LNCAP (cell line): ENCODE measurements at regions not wholly inside any gene's neighbourhood (a gene's known extent, or its start where the extent isn't known, plus 50 kb on each side); places are given as distances from the start of the nearest gene placed in this dataset.

Experiments
- CTCF ChIP-seq: fragments of 450-650 bp; IDR thresholded peaks from 2 replicates; pipeline ENCODE4 v1.5.1; 2017; ENCODE audit warnings: mild to moderate bottlenecking

DNA sequence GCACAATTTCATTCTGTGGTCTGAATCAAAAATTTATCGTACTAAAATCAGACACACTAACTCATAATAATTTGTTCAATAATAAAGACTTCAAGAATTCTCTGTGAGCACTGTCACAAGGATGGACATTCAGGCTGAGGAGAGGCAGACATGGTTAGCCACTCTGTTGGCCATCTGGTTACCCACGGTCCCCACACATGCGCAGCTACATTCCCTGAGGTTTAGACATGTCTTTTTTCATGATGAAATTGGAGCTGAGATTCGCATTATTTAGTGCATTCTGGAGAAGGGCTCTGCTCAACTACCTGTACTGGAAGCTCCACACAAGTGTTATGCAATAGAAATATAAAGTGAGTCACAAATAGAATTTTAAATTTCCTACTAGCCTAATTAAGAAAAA, 156.9 kb downstream of the SUCNR1 start:
- TF ChIP-seq CTCF, result no peak

DNA sequence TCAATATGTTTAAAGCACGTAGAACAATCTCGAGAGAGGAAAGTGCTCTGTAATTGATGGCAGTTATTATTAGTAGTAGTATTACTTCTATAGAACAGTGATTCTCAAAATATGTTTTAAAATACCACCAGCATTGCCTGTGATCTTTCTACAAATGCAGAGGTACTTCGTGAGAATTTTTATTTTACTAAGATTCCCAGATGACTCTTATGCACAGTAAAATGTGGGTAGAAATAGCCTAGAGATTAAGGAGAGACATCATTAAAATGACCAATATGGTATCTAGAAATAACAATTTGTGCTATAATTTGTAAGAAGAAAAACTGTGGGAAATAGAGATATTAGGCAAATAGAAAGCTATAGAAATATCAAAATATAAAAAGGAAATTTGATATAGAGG, 157.9 kb downstream of the SUCNR1 start:
- TF ChIP-seq CTCF, result no peak

DNA sequence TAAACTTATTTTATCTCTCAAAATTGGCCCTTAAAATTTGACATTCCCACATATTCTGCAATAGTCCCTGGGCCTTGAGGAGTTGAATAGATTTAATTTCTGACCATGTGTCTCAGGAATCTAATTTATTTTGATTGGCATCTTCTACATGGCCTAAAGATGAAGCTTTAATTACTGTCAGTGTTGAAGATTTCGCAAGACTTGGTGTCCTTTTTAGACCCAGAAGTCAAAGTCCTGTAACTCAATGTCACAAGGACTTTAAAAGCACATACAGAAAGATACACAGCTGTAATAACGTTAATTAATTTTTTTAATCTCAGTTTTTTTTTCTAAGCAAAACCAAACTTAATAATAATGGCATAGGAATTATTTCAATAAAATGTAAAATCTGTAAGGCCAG, 163.9 kb downstream of the SUCNR1 start:
- no peak for TF ChIP-seq CTCF

DNA sequence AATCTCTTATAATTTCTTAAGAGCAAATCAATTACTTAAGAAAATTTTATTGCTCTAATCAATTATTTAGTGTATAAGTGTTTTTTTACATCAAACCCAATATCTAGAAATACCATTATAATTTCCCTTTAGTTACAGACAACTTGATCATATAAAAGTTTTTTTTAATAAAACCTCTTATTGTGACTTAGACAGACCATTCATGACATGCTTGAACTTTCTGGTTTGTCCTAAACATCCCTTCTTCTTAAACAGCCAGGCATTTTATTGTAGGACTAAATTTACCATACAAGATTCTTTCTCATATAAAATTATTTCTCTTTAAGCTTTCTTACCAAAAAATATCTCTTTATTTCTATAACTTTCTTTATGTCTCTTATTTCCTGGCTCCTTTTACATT, 164.5 kb downstream of the SUCNR1 start:
- no peak for TF ChIP-seq CTCF

- no peak for TF ChIP-seq CTCF
These were observed 165.0 kb downstream of the SUCNR1 start for GRCh38 chr3:152038490-152038889.

GRCh38 chr3:152039887-152040286, 166.4 kb downstream of the SUCNR1 start:
- no peak for TF ChIP-seq CTCF

DNA sequence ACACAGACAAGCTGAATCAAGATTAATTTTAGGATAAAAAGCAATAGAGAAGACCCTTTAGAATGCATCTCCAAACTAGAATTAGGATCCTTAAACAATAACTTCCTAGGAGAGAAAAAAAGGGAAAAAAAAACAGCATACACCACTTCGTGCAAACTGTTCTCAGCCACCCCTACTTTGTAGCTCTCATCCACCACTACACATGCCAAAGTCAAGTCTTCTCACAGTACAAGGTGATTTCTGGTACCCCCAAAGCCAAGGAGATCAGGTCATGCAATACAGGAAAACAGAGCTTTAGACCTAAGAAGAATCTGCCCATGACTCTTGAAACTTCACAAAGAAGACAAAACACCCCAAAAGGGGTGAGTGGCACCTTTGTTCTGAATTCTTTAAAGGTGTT, 166.9 kb downstream of the SUCNR1 start:
- no peak for TF ChIP-seq CTCF

- TF ChIP-seq CTCF, result no peak
These were observed 170.2 kb downstream of the SUCNR1 start for GRCh38 chr3:152043620-152044019.
